GM12891 (cell line): ENCODE measurements at regions not wholly inside any gene's neighbourhood (a gene's known extent, or its start where the extent isn't known, plus 50 kb on each side); places are given as distances from the start of the nearest gene placed in this dataset.

ENCODE experiments used
- PAX5 ChIP-seq: IDR thresholded peaks from 2 replicates; pipeline ENCODE4 v1.6.1; 2011; ENCODE audit warnings: low read length, moderate library complexity, mild to moderate bottlenecking; ENCODE audit not compliant: insufficient read depth, severe bottlenecking
- POLR2A ChIP-seq: IDR thresholded peaks from 2 replicates; pipeline ENCODE4 v1.6.1; 2011; ENCODE audit warnings: low read depth, low read length, control low read depth
- POLR2AphosphoS5 ChIP-seq: IDR thresholded peaks from 2 replicates; pipeline ENCODE4 v1.6.1; 2011; ENCODE audit warnings: low read depth, low read length, control low read depth
- POU2F2 ChIP-seq: IDR thresholded peaks from 2 replicates; pipeline ENCODE4 v1.6.1; 2011; ENCODE audit warnings: low read depth, mild to moderate bottlenecking, control low read depth, low read length, moderate library complexity
- TAF1 ChIP-seq: IDR thresholded peaks from 2 replicates; pipeline ENCODE4 v1.6.1; 2011; ENCODE audit warnings: low read depth, low read length, control low read depth

DNA sequence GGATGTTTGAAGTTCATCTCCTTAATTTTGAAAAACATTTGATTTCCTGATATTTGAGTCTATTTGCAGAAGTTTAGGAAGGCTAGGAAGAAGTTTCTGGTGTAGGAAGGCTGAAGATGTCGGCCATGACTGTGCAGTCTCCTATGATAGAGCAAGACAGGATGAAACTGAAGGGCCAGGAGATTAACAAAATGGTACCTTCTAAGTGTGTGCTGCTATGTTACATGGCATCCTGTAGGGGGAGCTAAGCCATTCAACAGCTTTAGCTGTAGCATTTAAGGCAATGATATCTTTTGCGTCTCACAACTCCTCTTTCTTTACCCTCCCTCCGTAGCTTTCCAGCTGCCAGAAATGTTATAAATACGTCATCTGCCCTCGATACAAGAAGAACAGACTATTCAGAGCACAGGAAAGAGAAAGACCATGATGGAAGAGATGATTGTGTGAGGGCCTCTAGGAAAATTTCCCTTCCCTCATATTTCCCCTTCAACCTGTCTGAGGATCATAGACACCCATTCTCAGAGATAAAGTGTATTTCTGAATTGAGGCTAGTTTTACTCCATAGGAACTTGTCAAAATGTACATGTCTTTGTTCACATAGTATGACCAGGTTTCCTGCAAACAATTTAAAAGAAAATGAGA is 61.1 kb downstream of the XCL1 start:
- TF ChIP-seq POLR2A (no peak), TAF1 (no peak), POLR2AphosphoS5 (no peak), POU2F2 (no peak), PAX5 (no peak)
